HUES64 (cell line): ENCODE measurements at regions not wholly inside any gene's neighbourhood (a gene's known extent, or its start where the extent isn't known, plus 50 kb on each side); places are given as distances from the start of the nearest gene placed in this dataset.

Experiments used
- H3K27ac ChIP-seq: 2 replicates; pipeline ENCODE4 v1.7.0; 2013; ENCODE audit warnings: low read depth, low read length, inconsistent platforms
- H3K27me3 ChIP-seq: 2 replicates; pipeline ENCODE4 v1.6.1; 2013; ENCODE audit warnings: mild to moderate bottlenecking, low read length; ENCODE audit not compliant: insufficient read depth
- H3K36me3 ChIP-seq: 2 replicates; pipeline ENCODE4 v1.6.1; 2013; ENCODE audit warnings: mild to moderate bottlenecking, low read length; ENCODE audit not compliant: insufficient read depth
- H3K4me1 ChIP-seq: 2 replicates; pipeline ENCODE4 v1.6.1; 2013; ENCODE audit warnings: mild to moderate bottlenecking, low read length, moderate library complexity; ENCODE audit not compliant: insufficient read depth
- H3K4me3 ChIP-seq: 2 replicates; pipeline ENCODE4 v1.5.1; 2013; ENCODE audit warnings: mild to moderate bottlenecking, low read length, moderate library complexity
- H3K9ac ChIP-seq: 2 replicates; pipeline ENCODE4 v1.6.1; 2013; ENCODE audit warnings: mild to moderate bottlenecking, low read depth, low read length
- H3K9me3 ChIP-seq: 2 replicates; pipeline ENCODE4 v1.6.1; 2013; ENCODE audit warnings: low read depth, low read length; ENCODE audit not compliant: insufficient read depth
- WGBS: fragments of 150-250, 120-280 bp; methylation state at CpG from one replicate; pipeline ENCODE4 v1.1.7; 2013; ENCODE audit warnings: missing lambda C conversion rate; 5-methylcytosine and 5-hydroxymethylcytosine counted together

DNA sequence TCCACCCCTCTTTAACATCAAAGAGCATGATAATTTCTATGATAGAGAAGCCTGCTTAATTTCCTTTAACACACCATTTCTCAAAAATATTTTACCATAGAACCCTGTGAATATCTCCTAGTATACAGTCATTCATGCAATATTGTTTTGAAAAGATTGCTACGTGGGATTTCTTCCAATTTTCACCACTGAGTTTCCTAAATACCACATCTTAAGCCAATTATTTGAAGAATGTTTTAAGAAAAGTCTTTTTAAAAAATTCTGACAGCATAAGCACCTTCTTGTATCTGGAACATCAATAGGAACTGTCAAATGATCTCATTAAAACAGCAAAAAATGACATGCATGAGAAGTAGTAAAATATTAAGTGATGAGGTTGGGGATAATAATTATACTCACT, 1126.7 kb downstream of the TUSC7 start:
- WGBS: no CpG with 5 or more reads among the region's 1 CpG
- Histone ChIP-seq H3K4me1 (peaks cover 7% of the 10 kb centered on the region; the same call in 1 of the 2 replicates), H3K36me3 (no peaks in the 10 kb centered on the region), H3K4me3 (no peak overlapping the region), H3K9ac (no peak overlapping the region), H3K27me3 (no peaks in the 10 kb centered on the region), H3K9me3 (no peaks in the 10 kb centered on the region), H3K27ac (no peak overlapping the region)

DNA sequence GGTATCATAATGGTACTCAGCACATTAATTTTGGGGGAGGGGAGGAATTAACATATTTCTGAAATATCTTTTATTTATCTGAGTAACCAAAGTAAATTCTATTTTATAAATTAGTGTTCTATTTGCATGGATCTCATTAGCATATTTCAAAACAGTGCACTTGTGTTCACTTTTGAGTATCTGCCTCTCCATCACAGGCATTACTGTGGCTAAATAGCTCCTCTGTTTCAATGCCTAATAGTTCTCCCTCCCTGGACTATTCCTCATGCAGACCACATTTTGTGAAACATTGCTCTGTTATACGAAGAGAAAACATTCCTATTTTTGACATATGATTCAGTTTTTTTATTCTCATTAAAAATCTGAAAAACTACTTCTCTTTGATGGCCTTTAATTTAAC, 1127.8 kb downstream of the TUSC7 start:
- peaks cover 7% of the 10 kb centered on the region; the same call in 1 of the 2 replicates for H3K4me1 ChIP-seq
- no peak overlapping the region for H3K9ac ChIP-seq
- H3K4me3 ChIP-seq: no peak overlapping the region
- H3K27ac ChIP-seq: no peak overlapping the region
- H3K9me3 ChIP-seq: no peaks in the 10 kb centered on the region
- H3K36me3 ChIP-seq: no peaks in the 10 kb centered on the region
- WGBS: 100% methylated on average over 1 of the region's 1 CpG
- no peaks in the 10 kb centered on the region for H3K27me3 ChIP-seq

DNA sequence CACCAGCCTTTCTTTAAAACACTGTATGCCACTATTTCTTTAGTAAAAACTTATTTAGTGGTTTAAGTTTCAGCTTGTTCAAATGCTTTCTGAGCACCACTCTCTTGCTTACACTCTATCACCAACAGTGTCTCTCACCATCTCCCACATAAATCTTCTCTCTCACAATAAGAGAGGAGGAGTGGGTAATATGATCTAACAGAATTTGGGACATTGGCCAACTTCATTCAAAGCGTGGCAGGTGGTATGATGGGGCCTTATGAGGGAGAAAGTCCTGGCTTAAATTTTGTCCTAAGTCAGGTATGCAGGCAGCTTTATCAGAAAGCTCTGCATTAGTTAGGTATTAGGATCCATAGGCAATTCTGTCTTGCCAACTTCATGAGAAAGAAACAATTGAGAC, 1132.5 kb downstream of the TUSC7 start:
- no peaks in the 10 kb centered on the region for H3K9me3 ChIP-seq
- H3K4me3 ChIP-seq: no peak overlapping the region
- no peaks in the 10 kb centered on the region for H3K4me1 ChIP-seq
- no peaks in the 10 kb centered on the region for H3K27me3 ChIP-seq
- no peaks in the 10 kb centered on the region for H3K36me3 ChIP-seq
- H3K27ac ChIP-seq: no peak overlapping the region
- 83% methylated on average over 1 of the region's 1 CpG for WGBS
- no peak overlapping the region for H3K9ac ChIP-seq

DNA sequence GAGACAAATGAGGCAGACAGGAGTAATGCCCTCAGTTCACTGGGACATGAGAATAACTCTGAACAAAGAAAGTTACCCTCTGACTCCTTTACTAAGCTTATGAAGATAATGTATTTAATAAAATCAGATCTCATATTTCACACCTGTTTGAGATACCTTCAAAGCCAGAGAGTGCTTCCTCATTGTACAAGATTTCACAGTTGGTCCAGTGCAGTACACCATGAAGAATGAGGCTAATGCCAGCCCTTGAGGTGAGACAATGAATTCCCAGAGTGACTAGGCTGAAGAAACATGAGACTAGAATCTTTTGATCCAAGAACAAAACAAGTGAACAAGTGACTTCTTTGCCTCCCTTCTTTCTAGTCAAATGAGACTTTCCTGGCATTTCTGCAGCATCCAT, 1133.8 kb downstream of the TUSC7 start:
- H3K9me3 ChIP-seq: no peaks in the 10 kb centered on the region
- no peak overlapping the region for H3K9ac ChIP-seq
- H3K36me3 ChIP-seq: no peaks in the 10 kb centered on the region
- H3K27ac ChIP-seq: no peak overlapping the region
- no peaks in the 10 kb centered on the region for H3K27me3 ChIP-seq
- no peaks in the 10 kb centered on the region for H3K4me1 ChIP-seq
- no peak overlapping the region for H3K4me3 ChIP-seq

DNA sequence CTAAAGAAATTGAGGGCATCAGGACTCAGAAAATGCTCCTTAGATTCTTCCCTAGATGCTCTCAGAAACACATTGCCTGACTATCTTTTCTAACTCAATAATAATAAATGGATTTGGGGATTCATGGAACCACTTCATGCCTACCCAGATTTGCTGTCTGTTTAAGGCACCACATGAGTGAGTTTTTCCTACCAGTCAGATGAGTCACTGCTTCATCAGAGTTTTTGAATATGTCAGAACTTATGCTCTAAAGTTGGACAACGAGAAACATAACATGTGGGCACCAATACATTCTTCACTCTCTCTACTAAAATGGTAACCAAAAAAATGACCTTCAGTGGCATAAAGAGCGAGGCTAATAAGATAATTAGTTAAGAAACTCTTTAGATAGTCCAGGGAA, 1135.1 kb downstream of the TUSC7 start:
- Histone ChIP-seq H3K36me3 (no peaks in the 10 kb centered on the region), H3K27ac (no peak overlapping the region), H3K9me3 (no peaks in the 10 kb centered on the region), H3K27me3 (no peaks in the 10 kb centered on the region), H3K4me3 (no peak overlapping the region), H3K4me1 (no peaks in the 10 kb centered on the region), H3K9ac (no peak overlapping the region)
- 95% methylated on average over 2 of the region's 2 CpGs for WGBS

DNA sequence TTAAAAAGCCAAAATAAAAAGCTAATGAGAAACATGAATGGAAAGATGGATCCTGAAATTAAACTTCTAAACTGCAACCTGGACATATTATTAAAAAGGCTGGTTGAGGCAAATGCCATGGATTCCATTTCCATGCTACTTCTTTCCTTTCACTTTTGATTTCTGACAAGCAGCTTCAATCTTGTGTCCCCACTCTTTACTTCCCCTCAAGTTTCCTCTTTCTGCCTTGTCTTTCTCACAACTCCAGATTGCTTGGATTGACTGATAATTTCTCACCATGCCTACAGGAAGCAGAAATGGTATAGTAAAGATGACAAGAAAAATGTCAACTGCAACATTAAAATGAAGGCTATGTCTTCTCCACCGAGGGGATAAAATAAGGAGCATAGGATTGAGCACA, 1136.7 kb downstream of the TUSC7 start:
- no peak overlapping the region for H3K4me3 ChIP-seq
- no peaks in the 10 kb centered on the region for H3K9me3 ChIP-seq
- H3K4me1 ChIP-seq: no peaks in the 10 kb centered on the region
- no peak overlapping the region for H3K9ac ChIP-seq
- H3K27me3 ChIP-seq: no peaks in the 10 kb centered on the region
- no peaks in the 10 kb centered on the region for H3K36me3 ChIP-seq
- no peak overlapping the region for H3K27ac ChIP-seq
- 98% methylated on average over 1 of the region's 1 CpG for WGBS

DNA sequence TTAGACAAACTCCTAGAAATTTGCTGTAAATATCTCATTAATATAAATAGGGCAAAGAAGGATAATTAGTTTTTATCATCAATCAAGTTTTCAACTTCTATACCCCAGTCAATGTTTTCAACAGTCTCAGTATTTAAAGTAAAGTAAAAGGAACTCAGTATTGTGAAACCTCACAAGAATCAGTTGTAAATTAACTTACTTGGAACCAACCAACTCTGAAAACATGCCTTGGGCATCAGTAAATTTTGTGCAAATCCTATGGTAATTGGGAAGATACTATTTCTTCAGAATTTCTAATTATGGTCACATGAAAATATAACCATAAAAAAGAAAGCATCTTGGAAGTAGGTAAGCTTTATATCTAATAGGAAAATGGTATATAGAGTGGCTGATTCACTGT, 1139.0 kb downstream of the TUSC7 start:
- Histone ChIP-seq H3K9me3 (no peaks in the 10 kb centered on the region), H3K9ac (no peak overlapping the region), H3K4me1 (no peaks in the 10 kb centered on the region), H3K4me3 (no peak overlapping the region), H3K27me3 (no peaks in the 10 kb centered on the region), H3K27ac (no peak overlapping the region), H3K36me3 (no peaks in the 10 kb centered on the region)

DNA sequence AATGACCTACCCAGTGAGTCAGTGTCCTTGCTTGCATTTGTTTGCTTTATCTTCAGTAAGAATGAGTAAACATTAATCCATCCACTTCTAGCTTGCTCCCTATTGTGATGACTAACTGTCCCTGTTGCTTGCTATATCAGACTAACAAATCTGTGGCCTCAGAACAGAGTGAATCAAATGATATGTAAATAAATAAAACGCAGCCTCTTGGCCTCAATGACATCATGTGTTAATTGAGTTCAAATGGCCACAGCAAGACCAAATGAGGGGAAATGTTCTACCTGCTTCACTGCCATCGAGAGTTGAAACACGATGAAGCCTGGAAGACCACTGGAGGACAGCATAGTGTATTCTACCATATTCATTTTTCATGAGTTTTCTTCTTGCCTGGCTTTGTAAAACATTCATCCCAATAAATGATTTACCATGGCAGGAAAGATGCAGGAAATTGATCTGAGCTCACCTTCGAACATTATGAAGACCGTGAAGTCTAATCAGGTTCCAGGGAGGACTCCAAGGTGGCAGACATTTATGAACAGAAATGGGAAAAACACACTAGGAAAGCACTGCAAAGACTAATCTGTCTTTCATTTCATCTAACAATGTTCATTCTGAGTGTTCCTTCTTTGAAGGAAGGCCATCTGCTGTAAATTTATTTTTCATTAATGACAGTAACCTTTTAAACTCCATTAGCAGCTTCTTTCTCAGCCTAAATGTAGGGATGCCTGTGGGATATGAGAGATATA, 1144.5 kb downstream of the TUSC7 start:
- Histone ChIP-seq H3K27me3 (no peaks in the 10 kb centered on the region), H3K9ac (no peak overlapping the region), H3K36me3 (no peaks in the 10 kb centered on the region), H3K27ac (no peak overlapping the region), H3K4me1 (no peaks in the 10 kb centered on the region), H3K4me3 (no peak overlapping the region), H3K9me3 (no peaks in the 10 kb centered on the region)
- WGBS: 89% methylated on average over 5 of the region's 5 CpGs

DNA sequence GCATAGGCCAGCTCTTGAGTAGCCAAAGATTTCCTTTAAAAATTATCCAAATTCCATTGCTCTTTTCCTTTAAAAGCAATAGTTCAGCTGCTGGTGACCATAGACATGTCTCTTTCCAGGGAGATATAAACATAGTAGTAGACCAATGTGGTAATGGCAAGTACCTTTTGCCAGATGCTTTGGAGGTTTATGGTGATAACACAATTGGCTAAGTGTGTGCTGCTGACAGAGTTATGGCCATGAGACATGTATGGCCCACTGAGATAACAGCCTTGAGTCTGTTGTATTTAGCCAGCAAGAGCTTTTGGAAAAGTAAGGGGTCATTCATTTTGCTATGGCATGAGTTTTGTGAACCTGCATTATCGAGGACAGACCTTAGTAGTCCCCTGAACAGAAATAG, 1146.8 kb downstream of the TUSC7 start:
- no peaks in the 10 kb centered on the region for H3K27me3 ChIP-seq
- no peaks in the 10 kb centered on the region for H3K36me3 ChIP-seq
- 100% methylated on average over 1 of the region's 1 CpG for WGBS
- no peak overlapping the region for H3K27ac ChIP-seq
- H3K9me3 ChIP-seq: no peaks in the 10 kb centered on the region
- H3K4me3 ChIP-seq: no peak overlapping the region
- no peak overlapping the region for H3K9ac ChIP-seq
- no peaks in the 10 kb centered on the region for H3K4me1 ChIP-seq

DNA sequence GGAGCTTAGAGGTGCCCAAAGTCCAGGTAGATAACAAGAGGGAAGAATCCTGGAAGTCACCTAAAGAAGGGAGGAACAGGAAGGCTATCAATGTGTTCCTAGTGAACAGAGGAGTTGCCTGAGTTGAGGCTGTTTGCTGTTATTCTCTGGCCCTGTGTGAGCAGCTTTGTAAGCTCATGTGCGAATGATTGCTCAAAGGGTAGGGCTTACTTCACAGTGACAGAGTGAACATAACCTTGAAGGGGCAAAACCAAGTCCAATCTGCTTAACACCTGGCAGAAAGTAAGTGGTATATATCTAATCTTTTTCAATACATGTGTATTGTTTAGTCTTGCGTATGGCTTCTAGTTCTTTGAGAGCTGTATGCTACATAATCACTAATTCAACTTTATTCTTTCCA, 1153.6 kb downstream of the TUSC7 start:
- Histone ChIP-seq H3K27me3 (no peaks in the 10 kb centered on the region), H3K4me1 (no peaks in the 10 kb centered on the region), H3K27ac (no peak overlapping the region), H3K9ac (no peak overlapping the region), H3K9me3 (no peaks in the 10 kb centered on the region), H3K4me3 (no peak overlapping the region), H3K36me3 (no peaks in the 10 kb centered on the region)
- 94% methylated on average over 1 of the region's 2 CpGs for WGBS

DNA sequence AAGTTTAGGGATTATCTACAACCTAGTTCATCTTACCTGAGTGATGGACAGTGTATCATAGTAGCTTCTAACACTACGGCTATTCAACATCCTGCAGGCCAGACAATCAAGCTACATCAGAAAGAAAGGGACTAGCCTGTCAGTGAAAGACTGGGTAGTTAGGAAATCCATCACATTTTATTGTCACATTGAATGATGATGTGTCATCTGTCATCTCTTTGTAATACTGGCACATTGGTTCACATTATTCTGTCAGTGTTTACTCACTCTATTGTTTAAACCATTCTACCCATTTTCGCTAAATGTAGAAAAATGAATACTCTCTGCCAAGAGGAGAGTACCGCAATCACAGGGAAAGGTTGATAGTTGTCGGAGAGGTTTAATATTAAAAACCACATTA, 1155.8 kb downstream of the TUSC7 start:
- Histone ChIP-seq H3K9me3 (no peaks in the 10 kb centered on the region), H3K4me3 (no peak overlapping the region), H3K9ac (no peak overlapping the region), H3K36me3 (no peaks in the 10 kb centered on the region), H3K27me3 (no peaks in the 10 kb centered on the region), H3K4me1 (no peaks in the 10 kb centered on the region), H3K27ac (no peak overlapping the region)
- 100% methylated on average over 2 of the region's 4 CpGs for WGBS

DNA sequence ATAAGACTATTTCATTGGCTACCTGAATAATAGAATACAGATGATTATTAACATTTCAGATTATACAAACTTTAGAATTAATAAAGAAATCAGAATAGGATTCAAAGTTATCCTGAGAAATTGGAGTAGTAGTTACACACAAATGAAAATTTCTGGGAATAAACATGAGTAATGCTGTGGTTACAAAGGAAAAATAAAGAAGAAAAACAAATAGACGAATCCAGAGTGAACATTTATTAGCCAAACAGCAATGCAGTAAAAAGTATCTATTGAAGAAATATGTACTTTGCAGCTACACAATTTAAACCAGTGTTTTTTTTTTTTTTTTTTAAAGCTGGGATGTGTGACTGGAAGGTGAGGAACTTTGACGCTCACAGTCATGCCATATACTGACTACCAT, 1159.2 kb downstream of the TUSC7 start:
- no CpG with 5 or more reads among the region's 2 CpGs for WGBS
- Histone ChIP-seq H3K27me3 (no peaks in the 10 kb centered on the region), H3K9ac (no peak overlapping the region)

More for the DNA sequence above, 1159.2 kb downstream of the TUSC7 start:
- Histone ChIP-seq H3K36me3 (no peaks in the 10 kb centered on the region), H3K4me1 (no peaks in the 10 kb centered on the region), H3K4me3 (no peak overlapping the region), H3K9me3 (no peaks in the 10 kb centered on the region), H3K27ac (no peak overlapping the region)
